ENCODE measurements at regions not wholly inside any gene's neighbourhood (a gene's known extent, or its start where the extent isn't known, plus 50 kb on each side); places are given as distances from the start of the nearest gene placed in this dataset.

DNA sequence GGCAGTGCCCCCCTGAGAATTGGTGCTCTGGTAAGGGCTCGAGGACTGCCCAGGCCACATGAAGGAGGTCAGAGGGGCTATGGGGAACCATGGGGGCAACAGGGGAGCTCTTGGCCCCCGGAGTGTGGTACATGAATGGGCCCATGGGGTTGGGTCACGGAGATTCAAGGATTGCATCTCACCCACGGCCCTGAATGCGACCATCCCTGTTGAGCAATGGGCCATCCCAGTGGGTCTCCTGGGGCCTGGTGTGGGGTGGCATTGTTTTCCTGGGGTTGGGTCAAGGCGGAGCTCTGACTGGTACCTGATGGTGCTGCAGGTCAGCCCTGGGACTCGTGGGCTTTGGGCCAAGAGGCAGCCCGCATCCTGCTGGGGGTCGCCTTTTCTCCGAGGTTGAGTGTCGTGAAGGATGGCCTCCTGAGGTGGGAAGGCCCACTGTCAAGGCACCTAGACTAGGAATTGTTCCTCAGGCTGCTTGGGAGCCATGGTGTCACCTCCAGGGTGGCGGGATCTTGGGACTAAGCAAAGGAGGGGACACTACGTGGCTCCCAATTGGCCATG lies 198.3 kb downstream of the UBE3A start:
- H3K36me3 ChIP-seq (ENCODE audit: control insufficient read depth, insufficient read depth, low read length): no peaks in the 10 kb centered on the region
- DNase-seq (ENCODE audit: extremely low read depth, insufficient read length): no peak
- H3K27me3 ChIP-seq (replicated peaks; ENCODE audit: control insufficient read depth, insufficient read depth, low read length): no peaks in the 10 kb centered on the region
- H3K4me3 ChIP-seq (replicated peaks; ENCODE audit: low read depth, low read length): no peak overlapping the region
- no peak for TF ChIP-seq CTCF (IDR thresholded peaks at IDR 0.05; ENCODE audit: insufficient read depth, low read length, poor library complexity, severe bottlenecking)

DNA sequence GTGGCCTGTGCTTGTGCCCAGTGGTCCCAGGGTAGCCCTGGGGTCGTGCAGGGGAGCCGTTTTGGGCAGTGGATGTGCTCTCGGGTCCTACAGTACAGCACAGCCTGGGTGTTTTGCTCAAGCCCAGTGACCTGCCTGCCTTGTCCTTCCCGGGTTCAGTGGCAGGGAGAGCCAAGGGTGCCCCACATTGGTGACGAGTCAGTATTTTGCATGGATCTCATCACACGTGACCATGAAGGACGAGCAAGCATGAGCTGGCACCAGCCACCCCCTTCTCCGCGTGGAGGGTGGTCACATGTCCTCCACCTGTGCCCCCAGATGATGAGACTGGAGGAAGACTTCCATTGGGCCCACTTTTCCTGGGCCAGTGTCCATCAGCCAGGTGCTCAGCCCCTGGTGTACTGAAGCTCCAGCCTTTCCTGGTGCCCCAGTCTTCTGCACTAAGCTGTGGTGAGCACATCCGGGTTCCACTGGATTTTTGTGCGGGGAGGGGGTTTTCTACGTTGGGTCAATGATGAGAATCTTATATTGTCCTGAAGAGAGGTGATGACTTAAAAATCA lies 197.5 kb downstream of the UBE3A start:
- DNase-seq (ENCODE audit: extremely low read depth, insufficient read length): no peak
- TF ChIP-seq CTCF (IDR thresholded peaks at IDR 0.05; ENCODE audit: insufficient read depth, low read length, poor library complexity, severe bottlenecking): no peak
- H3K27me3 ChIP-seq (replicated peaks; ENCODE audit: control insufficient read depth, insufficient read depth, low read length): no peaks in the 10 kb centered on the region
- no peak overlapping the region for H3K4me3 ChIP-seq (replicated peaks; ENCODE audit: low read depth, low read length)
- no peaks in the 10 kb centered on the region for H3K36me3 ChIP-seq (ENCODE audit: control insufficient read depth, insufficient read depth, low read length)

GRCh38 chr15:25242166-25242879 lies 196.5 kb downstream of the UBE3A start:
- DNase-seq (ENCODE audit: extremely low read depth, insufficient read length): no peak
- H3K4me3 ChIP-seq (replicated peaks; ENCODE audit: low read depth, low read length): no peak overlapping the region
- TF ChIP-seq CTCF (IDR thresholded peaks at IDR 0.05; ENCODE audit: insufficient read depth, low read length, poor library complexity, severe bottlenecking): no peak
- H3K27me3 ChIP-seq (replicated peaks; ENCODE audit: control insufficient read depth, insufficient read depth, low read length): no peaks in the 10 kb centered on the region
- no peaks in the 10 kb centered on the region for H3K36me3 ChIP-seq (ENCODE audit: control insufficient read depth, insufficient read depth, low read length)

DNA sequence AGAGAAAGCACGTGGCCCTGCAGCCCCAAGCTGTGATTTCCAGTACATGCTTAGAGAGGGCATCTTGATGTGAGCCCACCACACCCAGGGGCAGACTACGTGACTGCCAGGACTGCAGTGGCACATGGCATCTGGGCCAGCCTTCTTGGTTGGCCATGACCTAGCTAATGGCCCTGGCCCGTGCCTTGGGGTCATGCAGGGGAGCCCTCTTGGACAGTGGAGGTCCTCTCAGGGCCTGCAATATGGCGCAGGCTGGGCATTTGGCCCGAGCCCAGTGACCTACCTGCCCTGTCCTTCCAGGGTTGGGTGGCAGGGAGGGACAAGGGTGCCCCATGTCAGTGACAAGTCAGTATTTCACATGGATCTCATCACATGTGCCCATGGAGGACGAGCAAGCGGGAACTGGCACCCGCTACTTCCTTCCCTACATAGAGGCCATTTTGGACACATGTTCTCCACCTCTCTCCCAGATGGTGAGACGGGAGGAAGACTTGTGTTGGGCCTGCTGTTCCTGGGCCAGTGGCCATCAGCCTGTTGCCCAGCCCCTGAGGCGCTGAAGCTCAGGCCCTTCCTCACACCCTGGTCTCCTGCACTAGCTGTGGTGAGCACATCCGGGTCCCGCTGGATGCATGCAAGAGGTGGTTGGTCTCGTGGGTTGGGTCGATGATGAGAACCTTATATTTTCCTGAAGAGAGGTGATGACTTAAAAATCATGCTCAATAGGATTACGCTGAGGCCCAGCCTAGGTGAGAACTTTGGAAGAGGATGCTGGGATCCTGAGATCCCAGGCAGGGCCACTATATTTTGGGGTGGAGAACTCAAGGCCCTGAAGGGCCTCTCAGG lies 195.6 kb downstream of the UBE3A start:
- Histone ChIP-seq H3K36me3 (ENCODE audit: control insufficient read depth, insufficient read depth, low read length) (no peaks in the 10 kb centered on the region), H3K27me3 (replicated peaks; ENCODE audit: control insufficient read depth, insufficient read depth, low read length) (no peaks in the 10 kb centered on the region), H3K4me3 (replicated peaks; ENCODE audit: low read depth, low read length) (no peak overlapping the region)
- no peak for DNase-seq (ENCODE audit: extremely low read depth, insufficient read length)
- no peak for TF ChIP-seq CTCF (IDR thresholded peaks at IDR 0.05; ENCODE audit: insufficient read depth, low read length, poor library complexity, severe bottlenecking)

- no peak for TF ChIP-seq CTCF (IDR thresholded peaks at IDR 0.05; ENCODE audit: insufficient read depth, low read length, poor library complexity, severe bottlenecking)
- Histone ChIP-seq H3K4me3 (replicated peaks; ENCODE audit: low read depth, low read length) (no peak overlapping the region), H3K27me3 (replicated peaks; ENCODE audit: control insufficient read depth, insufficient read depth, low read length) (no peaks in the 10 kb centered on the region), H3K36me3 (ENCODE audit: control insufficient read depth, insufficient read depth, low read length) (no peaks in the 10 kb centered on the region)
- DNase-seq (ENCODE audit: extremely low read depth, insufficient read length): no peak
Measured at GRCh38 chr15:25243800-25244097, 195.1 kb downstream of the UBE3A start.

Data from GM06990 (cell line).